Keratinocyte (primary cell): ENCODE measurements at regions not wholly inside any gene's neighbourhood (a gene's known extent, or its start where the extent isn't known, plus 50 kb on each side); places are given as distances from the start of the nearest gene placed in this dataset.

Experiments
- DNase-seq: peaks from one replicate; pipeline ENCODE4 v3.0.0-alpha.2; 2011; ENCODE audit warnings: low read depth, missing footprints, low spot score
- FAIRE-seq: peaks from 2 replicates; lab custom pipeline; 2011; peaks lifted over from hg19 to GRCh38; lab: Jason Lieb, UNC
- H2AFZ ChIP-seq: 2 replicates; pipeline ENCODE4 v1.6.0; 2012; ENCODE audit warnings: low read length, control low read depth, inconsistent platforms; ENCODE audit not compliant: control insufficient read depth
- H3K27ac ChIP-seq: 2 replicates; pipeline ENCODE4 v1.5.1; 2011; ENCODE audit warnings: low read length; ENCODE audit not compliant: control insufficient read depth, insufficient read depth
- H3K27me3 ChIP-seq: 3 replicates; pipeline ENCODE4 v1.6.0; 2011; ENCODE audit warnings: low read length; ENCODE audit not compliant: control insufficient read depth, insufficient read depth; ENCODE audit errors: extremely low read depth
- H3K36me3 ChIP-seq, 2 experiments: 2 replicates in 1 of 2; 3 replicates in 1 of 2; pipeline ENCODE4 v1.5.1; 2011; ENCODE audit warnings: low read length in 2 of 2, mild to moderate bottlenecking in 1 of 2; ENCODE audit not compliant: control insufficient read depth in 2 of 2, insufficient read depth in 2 of 2; ENCODE audit errors: extremely low read depth in 1 of 2
- H3K4me1 ChIP-seq: 3 replicates; pipeline ENCODE4 v1.5.1; 2011; ENCODE audit warnings: low read length; ENCODE audit not compliant: control insufficient read depth, insufficient read depth; ENCODE audit errors: extremely low read depth
- H3K4me2 ChIP-seq: 3 replicates; pipeline ENCODE4 v1.6.0; 2011; ENCODE audit warnings: low read depth, low read length; ENCODE audit not compliant: control insufficient read depth, insufficient read depth; ENCODE audit errors: extremely low read depth
- H3K4me3 ChIP-seq, 3 experiments: fragments of 200-600 bp in 1 of 3; sonication (generic) in 1 of 3; 2 replicates in 2 of 3; 3 replicates in 1 of 3; pipeline ENCODE4 v1.5.1; 2011 to 2016; ENCODE audit warnings: low read length in 3 of 3, mild to moderate bottlenecking in 3 of 3, control low read depth in 2 of 3, inconsistent platforms in 1 of 3, low read depth in 1 of 3, mixed read lengths in 1 of 3, mixed run types in 1 of 3, moderate library complexity in 1 of 3; ENCODE audit not compliant: control insufficient read depth in 2 of 3, insufficient read depth in 2 of 3; ENCODE audit errors: extremely low read depth in 1 of 3
- H3K79me2 ChIP-seq: 2 replicates; pipeline ENCODE4 v1.6.0; 2012; ENCODE audit warnings: low read length; ENCODE audit not compliant: control insufficient read depth, insufficient read depth
- H3K9ac ChIP-seq: 3 replicates; pipeline ENCODE4 v1.6.0; 2011; ENCODE audit warnings: low read length; ENCODE audit not compliant: control insufficient read depth, insufficient read depth; ENCODE audit errors: extremely low read depth
- H3K9me1 ChIP-seq: 3 replicates; pipeline ENCODE4 v1.6.0; 2011; ENCODE audit warnings: low read length; ENCODE audit not compliant: control insufficient read depth, insufficient read depth; ENCODE audit errors: extremely low read depth
- H3K9me3 ChIP-seq: 2 replicates; pipeline ENCODE4 v1.5.1; 2012; ENCODE audit warnings: low read depth, low read length; ENCODE audit not compliant: control insufficient read depth
- H4K20me1 ChIP-seq: 3 replicates; pipeline ENCODE4 v1.6.0; 2011; ENCODE audit warnings: low read length; ENCODE audit not compliant: control insufficient read depth, insufficient read depth; ENCODE audit errors: extremely low read depth
- CTCF ChIP-seq, 3 experiments: IDR thresholded peaks in 1 of 3; conservative IDR thresholded peaks in 1 of 3; optimal IDR thresholded peaks in 1 of 3; 2 replicates in 2 of 3; 3 replicates in 1 of 3; pipeline versions ENCODE3 to v1.5.1; 2011; ENCODE audit warnings: low read length in 3 of 3, mild to moderate bottlenecking in 3 of 3, moderate library complexity in 2 of 3, control low read depth in 1 of 3, inconsistent platforms in 1 of 3; ENCODE audit not compliant: insufficient read depth in 2 of 3; ENCODE audit errors: extremely low read depth in 1 of 3
- EZH2 ChIP-seq: IDR thresholded peaks from one replicate; pipeline ENCODE4 v1.6.1; 2012; ENCODE audit warnings: inconsistent platforms, mild to moderate bottlenecking, low read length, moderate library complexity
- dilution Hi-C: fragments of 300-500 bp; cut with MboI; formaldehyde crosslinking; loops from one replicate; pipeline ENCODE4 v1.7.0; 2020; ENCODE audit warnings: low sequenced_read_pairs; ENCODE audit not compliant: extremely low pct_ligation_motif_present

- FAIRE-seq (no peak), DNase-seq (no peak)
- no peaks in the 10 kb centered on the region for H3K4me1 ChIP-seq
- dilution Hi-C loops = no loop called here
- no peaks in the 10 kb centered on the region for H3K9me3 ChIP-seq
- no peaks in the 10 kb centered on the region for H3K9me1 ChIP-seq
- H3K27ac ChIP-seq = no peak overlapping the region
- H4K20me1 ChIP-seq = no peaks in the 10 kb centered on the region
- no peak for TF ChIP-seq EZH2
- TF ChIP-seq CTCF (optimal IDR thresholded peaks at IDR 0.05 in 1 of 3, IDR thresholded peaks at IDR 0.05 in 1 of 3, conservative IDR thresholded peaks at IDR 0.05 in 1 of 3; ENCODE audit: extremely low read depth in 1 of 3, insufficient read depth in 2 of 3, low read length in 3 of 3) = no peak
- no peak overlapping the region for H2AFZ ChIP-seq
- no peaks in the 10 kb centered on the region for H3K79me2 ChIP-seq
- no peak overlapping the region for H3K4me2 ChIP-seq
- no peak overlapping the region for H3K4me3 ChIP-seq
- no peaks in the 10 kb centered on the region for H3K36me3 ChIP-seq
- no peak overlapping the region for H3K9ac ChIP-seq
- H3K27me3 ChIP-seq = no peaks in the 10 kb centered on the region
Measured at GRCh38 chr11:38384568-38384967, 1786.5 kb upstream of the RAG2 start.

GRCh38 chr11:38365274-38365673 lies 1767.2 kb upstream of the RAG2 start:
- Histone ChIP-seq H3K4me3 (no peak overlapping the region), H3K27ac (no peak overlapping the region), H3K27me3 (no peaks in the 10 kb centered on the region), H3K4me1 (no peaks in the 10 kb centered on the region), H2AFZ (no peak overlapping the region), H3K4me2 (no peak overlapping the region), H3K9me1 (no peaks in the 10 kb centered on the region), H3K79me2 (no peaks in the 10 kb centered on the region), H3K36me3 (no peaks in the 10 kb centered on the region), H3K9me3 (no peaks in the 10 kb centered on the region), H3K9ac (no peak overlapping the region), H4K20me1 (no peaks in the 10 kb centered on the region)
- FAIRE-seq (no peak), DNase-seq (no peak)
- dilution Hi-C loops = no loop called here
- no peak for TF ChIP-seq CTCF (optimal IDR thresholded peaks at IDR 0.05 in 1 of 3, IDR thresholded peaks at IDR 0.05 in 1 of 3, conservative IDR thresholded peaks at IDR 0.05 in 1 of 3; ENCODE audit: extremely low read depth in 1 of 3, insufficient read depth in 2 of 3, low read length in 3 of 3)
- TF ChIP-seq EZH2 = no peak
